ENCODE measurements at regions not wholly inside any gene's neighbourhood (a gene's known extent, or its start where the extent isn't known, plus 50 kb on each side); places are given as distances from the start of the nearest gene placed in this dataset.

DNA sequence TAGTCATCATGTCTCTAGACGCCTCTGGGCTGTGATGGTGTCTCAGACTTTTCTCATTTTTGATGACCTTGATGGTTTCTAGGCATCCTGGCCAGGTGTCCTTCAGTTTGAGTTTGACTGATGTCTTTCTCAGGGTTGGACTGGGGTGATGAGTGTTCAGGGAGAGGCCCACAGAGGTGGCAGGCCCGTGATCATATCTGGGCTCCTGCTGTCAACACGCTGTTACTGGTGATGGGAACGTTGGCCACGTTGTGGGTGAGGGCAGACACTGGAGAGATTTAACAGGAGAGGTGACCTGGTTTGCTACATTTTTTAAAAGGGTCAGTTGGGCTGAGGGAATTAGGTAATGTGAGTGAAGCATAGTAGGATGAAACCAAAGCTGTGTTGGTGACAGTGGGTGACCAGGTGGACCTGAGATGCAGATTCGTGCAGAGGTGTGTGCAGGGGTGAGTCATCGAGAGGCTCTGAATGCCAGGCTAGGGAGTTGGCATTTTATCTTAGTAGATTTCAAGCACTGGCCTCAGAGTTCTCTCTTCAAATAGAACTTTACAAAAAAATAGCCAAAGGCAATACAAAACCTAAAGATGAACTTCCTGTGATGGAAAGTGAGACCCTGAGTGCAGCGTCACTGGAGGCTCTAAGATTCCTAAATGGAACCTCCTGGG, 174.1 kb downstream of the CDH26 start:
- DNase-seq: no peak

DNA sequence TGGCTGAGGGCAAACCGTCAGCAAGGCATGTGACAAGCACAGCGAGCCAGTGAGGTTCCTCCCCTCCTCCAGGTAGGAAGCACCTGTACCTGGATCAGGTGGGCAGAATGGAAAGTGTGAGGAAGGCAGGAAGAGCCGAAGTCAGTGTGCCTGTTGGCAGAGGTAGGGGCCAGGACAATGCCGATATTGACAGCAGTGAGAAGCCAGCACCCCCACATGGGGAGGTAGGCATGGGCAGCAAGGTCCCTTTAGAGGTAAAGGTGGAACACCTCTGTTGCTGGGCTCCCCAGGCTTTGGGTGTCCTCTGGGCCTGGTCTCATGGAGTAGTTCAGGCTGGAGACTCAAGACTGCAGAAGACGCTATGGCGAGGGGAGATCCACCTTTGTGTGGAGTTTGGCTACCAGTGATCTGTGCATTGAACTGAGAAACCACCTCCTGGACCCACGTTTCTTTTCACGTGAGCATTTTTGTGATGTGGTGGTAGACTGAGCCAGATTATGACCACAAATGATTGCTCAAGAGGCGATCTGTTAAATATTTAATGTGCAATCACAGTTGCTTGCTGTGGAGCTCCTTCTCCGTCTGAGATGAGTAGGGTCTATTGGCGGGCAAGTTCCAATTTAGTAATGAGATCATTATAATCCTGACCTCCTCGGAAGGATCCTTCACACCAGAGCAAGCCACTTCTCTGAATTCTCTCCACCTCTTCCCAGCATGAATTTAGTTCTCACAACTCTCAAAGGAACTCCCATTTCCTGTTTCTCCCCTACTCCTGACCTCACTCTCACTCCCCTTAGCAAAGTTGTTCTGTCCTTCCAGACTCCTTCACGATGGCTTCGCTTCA, 174.8 kb downstream of the CDH26 start:
- no peak for DNase-seq

DNA sequence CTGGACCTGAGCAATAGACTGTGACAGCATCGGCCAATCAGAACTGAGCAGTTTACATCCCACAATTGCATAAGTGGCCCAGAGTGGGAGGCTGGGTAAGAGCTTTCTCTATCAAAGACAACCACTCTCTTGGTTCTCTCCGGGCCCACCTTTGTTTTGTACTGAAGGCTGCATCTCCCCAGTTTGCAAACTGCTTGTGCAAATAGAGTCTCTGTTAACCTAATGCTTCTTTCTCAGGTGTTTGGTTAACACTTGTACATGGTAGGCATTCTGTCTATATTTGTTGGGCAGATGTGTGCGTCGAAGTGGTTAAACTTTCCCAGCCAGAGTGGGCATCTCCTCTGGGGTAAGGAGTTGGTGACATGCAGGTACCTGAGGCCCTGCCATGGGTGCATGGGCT, 177.1 kb downstream of the CDH26 start:
- no peak for DNase-seq

DNA sequence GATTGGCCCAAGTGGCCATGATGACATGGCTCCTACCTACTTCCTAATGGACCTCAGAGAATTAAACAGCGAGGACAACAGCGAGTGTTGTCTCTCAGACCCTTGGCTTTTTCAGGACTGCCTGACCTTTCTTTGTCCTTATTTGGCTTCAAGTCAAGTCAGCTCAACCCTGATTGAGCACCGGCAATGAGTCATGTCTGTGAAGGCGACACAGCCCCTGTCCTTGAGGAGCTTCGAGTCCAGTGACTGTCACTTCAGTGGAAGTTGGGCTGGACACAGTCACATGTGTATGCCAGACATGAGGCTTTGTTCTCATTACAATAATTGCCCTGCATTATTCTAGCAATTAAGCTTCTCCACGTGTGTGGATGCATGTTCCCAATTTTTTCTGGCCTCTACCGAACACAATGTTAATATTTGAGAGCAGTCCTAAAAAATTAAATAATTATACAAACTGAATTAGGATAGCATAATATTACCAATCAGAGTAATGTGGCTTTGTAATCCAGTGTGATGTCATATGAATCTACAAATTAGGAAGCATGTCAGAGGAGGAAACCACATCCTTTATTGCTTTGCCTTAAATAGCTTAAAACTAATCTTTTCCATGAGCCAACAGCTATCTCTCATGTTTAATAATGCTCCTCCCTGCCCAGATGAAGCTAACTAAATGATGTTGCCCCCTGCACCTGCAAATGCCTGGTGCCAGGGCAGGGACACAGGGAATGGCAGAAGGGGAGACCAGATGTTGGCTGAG, 178.6 kb downstream of the CDH26 start:
- no peak for DNase-seq

DNA sequence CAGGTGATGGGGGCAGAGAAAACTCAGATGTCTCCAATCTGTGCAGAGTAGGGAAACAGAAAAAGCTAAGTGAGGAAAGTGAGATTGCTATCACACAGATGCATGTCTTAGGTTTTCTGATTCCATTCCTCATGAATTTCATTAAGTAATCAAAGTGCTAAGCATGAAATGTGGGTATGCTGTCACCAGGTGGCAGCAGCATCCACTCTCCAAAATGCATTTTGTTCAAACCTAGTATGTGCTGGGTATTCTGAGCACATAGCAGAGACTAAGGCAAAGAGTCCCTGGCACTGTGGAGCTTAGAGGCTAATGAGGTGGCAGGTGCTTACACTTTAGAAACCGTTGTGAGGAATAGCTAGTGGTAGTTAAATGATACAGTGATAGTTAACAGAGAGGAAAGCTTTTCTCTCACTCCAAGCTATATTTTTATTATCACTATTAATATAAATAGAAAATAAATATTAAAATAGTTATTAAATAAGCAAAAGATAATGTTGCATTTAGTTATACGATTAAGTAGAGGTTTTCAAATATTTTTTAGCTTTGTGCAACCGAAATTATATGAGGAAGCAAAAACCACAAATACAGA, 179.5 kb downstream of the CDH26 start:
- DNase-seq: peak; percentile 35

DNA sequence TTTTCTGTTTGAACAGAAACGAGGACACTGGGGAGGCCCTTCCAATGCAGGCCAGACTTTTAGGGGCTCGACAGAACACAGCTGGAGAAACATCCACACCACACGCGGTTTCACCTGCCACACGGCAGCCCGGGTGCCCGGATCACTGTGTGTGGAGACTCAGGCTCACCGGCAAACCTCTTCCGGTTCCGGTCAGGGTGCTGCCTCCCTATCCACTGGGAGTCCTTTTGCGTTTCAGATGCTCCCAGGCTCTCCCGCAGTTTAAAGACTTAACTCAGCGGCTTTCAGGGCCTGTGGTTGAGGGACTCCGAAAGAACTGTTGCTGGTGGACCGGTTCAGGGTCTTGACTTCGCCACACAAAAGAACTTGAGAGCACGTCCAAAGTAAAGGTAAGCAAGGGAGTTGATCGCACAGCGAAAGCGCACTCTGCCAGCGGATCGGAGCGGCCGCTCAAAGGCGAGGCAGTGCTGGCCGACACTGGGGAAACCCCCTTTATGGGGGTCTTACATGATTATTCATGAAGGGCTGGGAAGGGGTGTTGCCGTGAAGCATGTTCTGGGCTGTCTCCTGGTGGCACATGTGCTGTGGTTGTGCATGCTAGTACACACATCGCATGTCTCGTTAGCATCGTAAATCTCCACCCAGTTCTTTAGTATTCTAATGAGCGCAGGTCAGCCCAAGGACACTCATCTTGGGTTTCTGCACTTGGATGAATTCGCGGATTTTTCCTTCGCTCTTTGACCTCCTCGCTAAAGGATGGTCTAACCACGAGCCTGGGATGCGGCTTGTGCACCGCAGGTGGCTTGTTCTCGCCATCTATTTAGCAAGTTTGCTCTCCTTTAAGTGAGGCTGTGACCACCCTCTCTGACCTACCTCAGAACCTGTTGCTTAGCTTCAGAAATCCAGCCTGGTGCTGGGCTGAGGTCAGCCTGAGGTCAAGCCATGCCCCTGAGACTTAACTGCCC, 180.3 kb downstream of the CDH26 start:
- peak; percentile 41 for DNase-seq

DNA sequence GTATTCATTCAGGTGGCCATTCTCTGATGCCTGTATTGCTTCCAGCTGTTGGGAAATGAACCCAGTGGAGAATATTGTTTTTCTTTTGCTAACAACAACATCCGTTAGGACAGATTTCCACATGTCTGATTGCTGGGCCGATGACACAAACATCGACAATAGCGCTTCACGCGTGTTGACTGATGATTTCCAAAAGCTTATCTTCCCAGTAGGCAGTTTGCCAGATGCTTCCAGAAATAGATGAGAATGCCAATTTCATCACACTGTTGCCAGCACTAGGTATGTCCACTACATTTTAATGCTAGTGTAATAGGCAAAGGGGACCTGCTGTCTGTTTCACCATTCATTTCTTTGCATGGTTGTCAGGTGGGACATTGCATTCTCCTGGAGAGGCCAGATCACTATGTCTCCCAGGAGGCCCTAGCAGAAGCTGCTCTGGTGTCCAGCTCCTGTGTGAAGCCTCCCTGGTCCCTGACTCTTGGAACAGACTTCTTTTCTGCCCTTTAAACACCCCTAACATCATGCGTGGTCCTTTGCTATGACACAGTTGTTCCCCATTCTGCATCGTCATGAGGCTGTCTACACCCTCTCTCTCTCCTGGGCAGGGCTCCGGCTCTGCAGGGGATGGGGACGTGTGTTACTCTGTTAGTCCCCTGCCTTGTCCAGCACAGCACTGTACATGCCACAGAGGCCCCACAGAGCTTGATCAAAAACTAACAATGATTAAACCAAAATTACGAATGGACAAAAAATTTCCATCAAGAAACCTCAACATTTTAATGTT, 181.6 kb downstream of the CDH26 start:
- no peak for DNase-seq

DNA sequence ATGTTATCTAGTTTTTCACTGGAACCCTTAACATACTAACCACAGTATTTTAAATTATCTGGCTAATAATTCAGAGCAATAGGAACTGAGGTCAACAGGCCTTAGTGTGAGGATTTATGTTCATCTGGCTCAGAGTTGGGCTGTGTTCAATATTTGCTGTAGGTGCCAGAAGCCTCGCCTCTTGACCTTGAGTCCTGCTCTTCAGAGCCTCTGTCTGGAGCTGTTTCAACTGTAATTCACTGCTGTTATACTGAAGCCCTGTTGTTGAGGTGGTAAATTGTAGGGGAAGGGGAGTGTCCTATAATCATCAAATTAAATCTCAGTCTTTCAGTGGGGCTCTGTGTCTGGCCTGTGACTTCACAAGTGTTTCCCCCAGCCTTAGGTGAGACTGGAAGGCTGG, 184.4 kb downstream of the CDH26 start:
- DNase-seq: no peak

DNA sequence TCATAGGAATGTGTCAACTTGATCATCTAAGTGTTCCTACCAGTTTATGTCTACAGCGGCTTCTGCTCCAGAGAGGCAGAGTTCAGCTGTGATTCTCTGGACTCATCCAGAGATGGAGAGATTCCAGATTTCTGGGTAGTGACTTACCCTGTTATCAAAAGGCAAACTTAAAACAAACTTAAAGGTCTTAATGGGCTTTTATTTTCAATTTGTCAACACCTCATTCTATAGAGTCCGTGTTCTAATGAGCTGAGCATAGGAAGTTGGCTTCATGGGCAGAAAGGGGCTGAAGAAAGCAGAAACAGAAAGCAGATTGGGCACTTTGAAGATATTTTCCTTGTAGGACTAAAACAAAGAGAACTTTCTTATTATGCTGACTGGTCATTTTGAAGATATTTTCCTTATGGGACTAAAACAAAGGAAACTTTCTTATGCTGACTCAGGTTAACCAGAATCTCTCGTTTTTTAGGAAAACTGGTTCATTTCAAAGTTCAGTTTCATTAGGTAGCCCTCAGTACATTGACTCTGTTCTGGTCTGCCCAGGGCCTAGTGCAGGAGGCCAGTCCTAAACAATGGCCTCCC, 185.1 kb downstream of the CDH26 start:
- no peak for DNase-seq

DNA sequence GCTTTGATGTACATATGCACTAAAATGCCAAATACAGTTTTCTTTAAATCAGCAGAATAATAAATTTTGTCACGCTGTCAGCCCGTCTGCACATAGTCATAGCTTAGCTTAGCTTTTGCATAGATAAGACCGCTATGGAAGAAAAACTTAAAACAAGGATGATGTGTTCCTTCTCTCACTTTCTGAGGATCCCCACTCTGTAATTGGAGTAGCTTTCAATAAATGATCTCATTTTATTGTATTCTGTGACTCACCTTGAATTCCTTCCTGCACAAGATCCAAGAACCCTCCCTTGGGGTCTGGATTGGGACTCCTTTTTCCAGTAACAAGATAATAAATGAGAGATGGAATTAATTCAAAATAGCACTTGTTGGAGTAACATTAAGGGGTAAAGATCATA, 186.2 kb downstream of the CDH26 start:
- no peak for DNase-seq

DNA sequence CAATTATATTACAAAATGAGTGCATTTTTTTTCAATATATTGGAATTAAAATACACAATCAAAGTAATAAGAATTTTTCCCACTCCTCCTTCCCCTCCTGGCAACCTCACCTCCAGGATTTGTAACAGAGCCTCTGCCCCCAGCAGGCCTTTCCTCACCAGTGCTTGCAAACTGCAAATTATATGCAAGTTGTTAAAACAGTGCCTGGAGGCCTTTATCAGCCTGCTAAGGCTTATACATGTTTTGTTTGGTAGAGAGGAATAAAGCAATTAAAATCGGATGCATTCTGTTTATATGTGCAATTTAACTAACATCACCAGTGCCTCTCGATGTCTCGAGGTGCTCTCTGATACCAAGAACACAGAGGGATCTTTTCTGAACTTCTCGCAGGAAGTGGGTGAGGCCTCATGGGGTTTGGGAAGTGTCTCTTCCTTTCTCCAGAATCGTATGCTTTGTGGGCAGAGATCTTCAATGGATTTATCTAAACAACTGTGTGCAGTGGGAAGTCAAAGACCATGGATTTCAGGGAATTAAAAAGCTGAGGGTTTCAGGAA, 186.8 kb downstream of the CDH26 start:
- no peak for DNase-seq

DNA sequence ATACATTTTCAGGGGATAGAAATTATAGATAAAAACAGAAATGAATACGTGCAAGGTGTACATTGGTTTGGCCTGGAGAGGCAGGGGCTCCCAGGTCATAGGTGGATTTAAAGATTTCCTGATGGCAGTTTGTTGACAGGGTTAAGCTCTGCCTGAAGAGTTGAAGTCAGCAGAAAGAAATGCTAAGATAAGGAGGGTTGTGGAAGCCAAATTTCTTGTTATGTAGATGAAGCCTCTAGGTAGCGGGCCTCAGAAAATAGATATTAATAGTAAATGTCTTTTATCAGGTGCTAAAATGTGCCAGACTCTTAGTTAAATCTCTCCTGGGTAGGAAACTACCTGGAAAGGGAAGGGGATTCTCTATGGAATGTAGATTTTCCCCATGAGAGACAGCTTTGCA, 188.8 kb downstream of the CDH26 start:
- DNase-seq: no peak

DNA sequence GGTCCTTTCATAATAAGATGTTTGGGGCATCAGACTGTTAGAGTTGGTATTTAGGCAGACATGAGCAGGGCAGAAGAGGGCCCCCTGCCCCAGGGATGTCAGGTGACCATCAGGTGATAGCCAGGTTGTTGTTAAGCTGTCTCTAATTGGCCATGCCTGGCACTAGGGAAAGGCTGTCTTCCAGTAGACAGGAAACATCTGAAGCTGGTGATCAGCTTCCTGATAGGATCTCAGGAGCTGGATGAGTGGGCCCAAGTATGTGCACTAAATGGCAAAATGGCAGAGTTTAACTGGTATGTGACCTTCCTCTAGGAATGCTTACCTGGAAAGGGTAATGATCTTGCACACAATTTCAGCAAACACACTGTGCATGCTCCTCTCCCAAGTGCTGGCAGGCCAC, 190.7 kb downstream of the CDH26 start:
- DNase-seq: no peak

DNA sequence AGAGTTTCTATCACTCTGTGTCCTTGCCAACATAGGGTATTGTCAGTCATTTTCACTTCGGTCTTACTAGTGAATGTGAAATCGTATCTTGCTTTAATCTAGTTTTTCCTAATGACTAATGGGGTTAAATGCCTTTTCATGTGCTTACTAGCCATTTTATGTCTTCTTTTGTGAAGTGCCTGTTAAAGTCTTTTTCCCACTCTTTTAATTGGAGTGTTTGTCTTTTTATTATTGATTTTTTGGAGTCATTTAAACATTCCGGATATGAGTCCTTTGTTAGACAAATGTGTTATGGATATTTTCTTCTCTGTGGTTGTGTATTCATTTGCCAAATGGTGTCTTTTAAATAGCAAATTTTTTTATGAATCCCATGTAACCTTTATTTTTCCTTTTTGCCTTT, 194.6 kb downstream of the CDH26 start:
- DNase-seq: no peak

DNA sequence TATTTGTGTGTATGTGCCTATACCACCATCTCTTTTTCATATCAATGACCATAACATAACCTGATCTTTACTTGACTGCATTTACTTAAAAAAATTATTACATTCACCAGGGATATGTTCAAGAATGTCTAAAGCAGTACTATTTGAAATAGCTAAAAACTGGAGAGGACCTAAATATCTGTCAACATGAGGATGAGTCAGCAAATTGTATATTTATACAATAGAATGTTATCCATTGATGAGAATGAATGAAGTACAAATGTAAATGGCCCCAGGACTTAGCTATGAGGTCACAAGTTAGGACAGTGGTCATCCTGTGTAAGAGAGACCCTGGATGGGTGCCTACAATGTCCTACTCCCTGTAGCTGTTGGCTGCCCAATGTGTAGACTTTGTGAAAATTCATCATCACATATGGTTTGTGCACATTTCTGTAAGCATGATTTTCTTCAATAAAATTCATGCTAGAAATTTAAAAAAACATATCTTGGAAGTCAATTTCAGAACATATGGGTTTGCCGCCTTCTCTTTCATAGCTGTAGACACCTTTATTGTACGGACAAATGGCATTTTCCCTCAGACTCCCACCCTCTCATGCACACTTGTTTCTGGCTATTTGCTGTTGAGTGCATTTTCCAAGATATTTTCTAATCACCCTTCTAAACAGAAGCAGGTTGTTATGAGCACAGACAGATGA, 202.4 kb downstream of the CDH26 start:
- DNase-seq: no peak

DNA sequence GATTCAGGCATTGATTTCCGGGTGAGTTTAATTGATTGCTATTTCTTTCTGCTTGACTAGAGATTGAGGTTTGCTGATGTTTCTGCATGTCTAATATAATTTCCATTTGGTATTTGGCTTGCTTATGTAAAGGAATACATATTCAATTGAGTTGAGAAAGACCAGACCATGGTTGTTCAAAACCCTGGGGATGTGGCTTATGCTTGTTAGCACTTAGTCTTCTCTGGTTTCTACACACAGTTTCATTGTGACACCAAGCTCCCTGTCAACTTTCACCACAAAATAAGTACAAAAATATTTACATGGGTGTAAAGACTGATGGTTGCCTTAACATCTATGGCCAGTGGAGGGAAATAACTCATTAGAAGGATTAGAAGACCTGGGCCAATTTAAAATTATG, 209.6 kb downstream of the CDH26 start:
- DNase-seq: no peak

DNA sequence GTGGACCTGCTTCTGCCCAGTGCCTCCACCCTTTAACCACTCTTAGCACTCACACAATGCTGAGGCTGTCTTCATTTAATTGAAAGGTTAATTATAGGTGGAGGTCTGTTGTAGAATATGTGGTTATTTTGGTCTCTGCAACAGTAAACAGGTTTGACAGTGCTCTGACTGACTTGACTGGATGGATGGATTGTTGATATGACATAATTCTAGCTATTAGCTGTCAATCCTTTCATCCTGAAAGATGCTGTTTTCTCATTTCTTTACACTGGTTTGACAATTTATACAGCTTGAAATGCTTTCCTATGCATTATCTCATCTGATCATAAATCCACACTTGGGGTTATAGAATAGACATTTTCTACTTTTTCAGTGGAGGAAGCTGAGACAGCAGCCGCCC, 210.7 kb downstream of the CDH26 start:
- no peak for DNase-seq

DNA sequence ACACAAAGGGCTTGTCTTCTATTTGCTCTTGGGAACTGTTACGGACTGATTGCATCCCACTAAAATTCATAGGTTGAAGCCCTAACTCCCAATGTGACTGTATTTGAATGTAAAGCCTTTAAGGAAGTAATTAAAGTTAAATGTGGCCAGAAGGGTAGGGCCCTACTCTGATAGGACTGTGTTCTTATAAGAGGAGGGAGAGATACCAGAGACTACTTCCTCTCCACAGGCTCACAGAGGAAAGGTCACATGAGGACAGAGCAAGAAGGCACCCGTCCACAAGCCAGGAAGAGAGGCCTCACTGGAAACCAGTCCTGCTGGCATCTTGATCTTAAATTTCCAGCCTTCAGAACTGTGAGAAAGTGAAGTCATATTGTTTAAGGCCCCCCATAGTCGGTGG, 211.9 kb downstream of the CDH26 start:
- no peak for DNase-seq

DNA sequence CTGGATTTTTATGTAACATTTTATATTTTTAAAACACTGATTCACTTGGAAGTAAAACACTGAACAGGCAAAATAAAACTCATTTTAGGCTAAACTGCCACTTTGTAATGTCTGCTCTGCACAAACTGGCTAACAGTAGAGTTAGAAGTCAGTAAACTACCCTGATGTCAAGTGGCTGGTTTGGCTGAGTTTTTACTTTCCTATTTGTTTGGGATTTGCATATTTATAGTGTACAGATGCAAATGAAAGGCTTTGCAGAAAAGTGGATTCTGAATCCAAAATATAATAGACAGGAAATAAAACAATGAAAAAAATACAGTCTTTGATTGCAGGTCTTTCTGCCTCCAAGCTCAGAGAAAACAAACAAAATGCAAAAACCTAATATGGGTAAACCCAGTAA, 213.1 kb downstream of the CDH26 start:
- DNase-seq: no peak

DNA sequence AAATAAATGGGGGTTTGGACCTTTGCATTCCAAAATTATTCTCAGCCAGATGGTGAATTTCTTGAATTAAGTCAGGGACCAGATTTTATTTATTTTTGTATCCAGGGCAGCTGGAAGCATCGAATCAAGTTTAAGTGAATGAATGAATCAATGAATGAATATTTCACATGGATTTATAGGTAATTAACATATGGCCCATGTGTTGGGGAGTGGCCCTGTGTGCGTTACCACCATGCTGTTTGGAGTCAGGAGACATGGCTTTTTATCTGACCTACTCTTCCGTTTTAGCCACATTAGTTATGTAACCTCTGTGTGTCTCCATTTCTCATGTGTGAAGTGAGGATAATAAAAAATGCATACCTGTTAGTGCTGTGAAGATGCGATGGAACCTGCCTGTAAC, 213.5 kb downstream of the CDH26 start:
- DNase-seq: no peak
